DND-41 (cell line): ENCODE measurements at regions not wholly inside any gene's neighbourhood (a gene's known extent, or its start where the extent isn't known, plus 50 kb on each side); places are given as distances from the start of the nearest gene placed in this dataset.

Experiments
- CTCF ChIP-seq: IDR thresholded peaks from 2 replicates; pipeline ENCODE4 v1.5.1; 2012; ENCODE audit warnings: borderline replicate concordance, low read length, moderate library complexity, mild to moderate bottlenecking; ENCODE audit not compliant: poor library complexity, severe bottlenecking; ENCODE audit errors: extremely low read depth
- EZH2 ChIP-seq: IDR thresholded peaks from 3 replicates; pipeline ENCODE4 v1.6.1; 2012; ENCODE audit warnings: borderline replicate concordance, low read depth, mild to moderate bottlenecking, moderate library complexity, low read length, inconsistent platforms; ENCODE audit not compliant: severe bottlenecking

DNA sequence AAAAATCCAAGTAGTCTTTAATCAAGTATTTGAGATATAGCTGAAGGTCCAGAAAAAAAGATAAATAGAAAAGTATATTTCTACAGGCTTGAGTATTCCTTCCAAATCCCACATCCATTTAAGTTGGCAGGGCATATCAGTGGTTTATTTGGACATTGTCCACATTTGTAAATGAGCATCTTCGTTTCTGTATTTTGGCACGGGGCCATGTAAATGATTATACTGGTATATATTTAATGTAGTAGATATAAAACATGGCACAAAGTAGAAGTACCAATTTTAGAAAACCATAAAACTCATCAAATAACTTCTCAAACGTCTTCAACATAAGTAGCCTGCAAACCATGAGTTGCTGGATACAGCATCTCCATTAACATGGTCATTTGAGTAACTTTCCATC is 437.4 kb upstream of the SOX5 start:
- TF ChIP-seq CTCF (no peak), EZH2 (no peak)
